Cardiac muscle cell (in vitro differentiated cells and primary cell): ENCODE measurements at regions not wholly inside any gene's neighbourhood (a gene's known extent, or its start where the extent isn't known, plus 50 kb on each side); places are given as distances from the start of the nearest gene placed in this dataset.
A peak's percentile ranks its signal among the peaks of the same experiment; 100 is the strongest.

Source experiments
- DNase-seq, 2 donors: peaks; one replicate each; pipeline versions ENCODE4 v3.0.0 to v3.0.0-alpha.2; 2010 to 2017; ENCODE audit warnings: low read depth in 1 of 2, low spot score in 1 of 2
- H3K27ac ChIP-seq: fragments of 200-600 bp; sonication (generic); 2 replicates; pipeline ENCODE4 v1.5.1; 2016
- H3K27me3 ChIP-seq: fragments of 200-600 bp; sonication (generic); 2 replicates; pipeline ENCODE4 v1.6.0; 2016; ENCODE audit warnings: control low read depth
- H3K36me3 ChIP-seq: fragments of 200-600 bp; sonication (generic); 2 replicates; pipeline ENCODE4 v1.5.1; 2016; ENCODE audit warnings: control low read depth
- H3K4me1 ChIP-seq: fragments of 200-600 bp; sonication (generic); 2 replicates; pipeline ENCODE4 v1.8.1; 2017; ENCODE audit warnings: low read depth, mild to moderate bottlenecking, mixed run types
- H3K4me3 ChIP-seq: fragments of 200-600 bp; sonication (generic); 2 replicates; pipeline ENCODE4 v1.5.1; 2016; ENCODE audit warnings: mild to moderate bottlenecking
- H3K9me3 ChIP-seq: fragments of 200-600 bp; sonication (generic); 2 replicates; pipeline ENCODE4 v1.5.1; 2017; ENCODE audit warnings: low read depth, mild to moderate bottlenecking, control low read depth
- TF ChIP-seq, protein P1 (sequence below): IDR thresholded peaks from 2 replicates; pipeline ENCODE4 v1.5.1; 2012; ENCODE audit warnings: low read depth, mild to moderate bottlenecking, low read length

DNA sequence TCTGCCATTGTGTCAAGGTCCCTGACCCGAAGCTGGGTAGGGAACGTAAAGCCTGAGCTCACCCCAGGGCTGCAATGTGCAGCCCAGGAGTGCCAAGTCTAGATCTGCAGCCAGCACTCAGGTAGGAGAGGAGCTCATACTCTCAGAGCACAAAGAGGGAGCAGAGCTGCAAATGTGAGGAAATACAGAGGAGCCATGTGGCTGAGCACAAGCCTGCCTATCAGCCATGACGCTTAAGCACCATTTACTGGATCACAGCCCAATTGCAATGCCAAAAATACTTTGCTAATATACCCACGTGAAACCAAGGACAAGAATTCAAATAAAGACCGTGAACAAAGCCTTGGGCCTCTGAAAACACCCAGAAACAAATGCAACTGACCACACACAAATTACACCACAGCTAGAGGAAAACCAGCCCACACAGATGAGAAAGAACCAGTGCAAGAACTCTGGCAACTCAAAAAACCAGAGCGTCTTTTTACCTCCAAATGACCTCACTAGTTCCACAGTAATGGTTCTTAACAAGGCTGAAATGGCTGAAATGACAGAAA lies 69.0 kb upstream of the HPF1 start:
- DNase-seq: no peak
- no peak overlapping the region for H3K4me3 ChIP-seq
- no peaks in the 10 kb centered on the region for H3K9me3 ChIP-seq
- H3K27me3 ChIP-seq: no peaks in the 10 kb centered on the region
- H3K4me1 ChIP-seq: no peaks in the 10 kb centered on the region
- H3K36me3 ChIP-seq: no peaks in the 10 kb centered on the region
- no peak overlapping the region for H3K27ac ChIP-seq
- TF ChIP-seq, protein P1, sequence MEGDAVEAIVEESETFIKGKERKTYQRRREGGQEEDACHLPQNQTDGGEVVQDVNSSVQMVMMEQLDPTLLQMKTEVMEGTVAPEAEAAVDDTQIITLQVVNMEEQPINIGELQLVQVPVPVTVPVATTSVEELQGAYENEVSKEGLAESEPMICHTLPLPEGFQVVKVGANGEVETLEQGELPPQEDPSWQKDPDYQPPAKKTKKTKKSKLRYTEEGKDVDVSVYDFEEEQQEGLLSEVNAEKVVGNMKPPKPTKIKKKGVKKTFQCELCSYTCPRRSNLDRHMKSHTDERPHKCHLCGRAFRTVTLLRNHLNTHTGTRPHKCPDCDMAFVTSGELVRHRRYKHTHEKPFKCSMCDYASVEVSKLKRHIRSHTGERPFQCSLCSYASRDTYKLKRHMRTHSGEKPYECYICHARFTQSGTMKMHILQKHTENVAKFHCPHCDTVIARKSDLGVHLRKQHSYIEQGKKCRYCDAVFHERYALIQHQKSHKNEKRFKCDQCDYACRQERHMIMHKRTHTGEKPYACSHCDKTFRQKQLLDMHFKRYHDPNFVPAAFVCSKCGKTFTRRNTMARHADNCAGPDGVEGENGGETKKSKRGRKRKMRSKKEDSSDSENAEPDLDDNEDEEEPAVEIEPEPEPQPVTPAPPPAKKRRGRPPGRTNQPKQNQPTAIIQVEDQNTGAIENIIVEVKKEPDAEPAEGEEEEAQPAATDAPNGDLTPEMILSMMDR: no peak

DNA sequence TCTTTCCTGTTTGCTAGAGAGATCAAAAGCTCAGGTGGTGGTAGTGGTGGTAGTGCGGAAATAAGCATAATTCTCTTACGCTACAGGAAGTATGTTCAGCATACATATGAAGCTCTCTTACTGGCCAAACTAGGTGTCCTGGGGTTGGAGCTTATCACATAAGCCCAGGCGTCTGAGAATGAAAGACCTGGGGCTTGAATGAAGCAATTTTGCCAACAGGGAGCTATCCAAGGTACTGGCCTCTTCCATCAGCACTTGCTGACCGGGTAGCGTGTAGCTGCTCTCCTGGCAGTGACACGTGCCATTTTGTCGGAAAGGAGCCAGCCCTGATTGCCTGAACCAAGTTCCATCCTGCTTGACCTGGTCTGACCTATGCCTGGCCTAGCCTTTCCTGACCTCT lies 65.9 kb upstream of the HPF1 start:
- Histone ChIP-seq H3K27me3 (no peaks in the 10 kb centered on the region), H3K27ac (no peak overlapping the region), H3K9me3 (no peaks in the 10 kb centered on the region), H3K4me1 (no peaks in the 10 kb centered on the region), H3K4me3 (no peak overlapping the region), H3K36me3 (no peaks in the 10 kb centered on the region)
- TF ChIP-seq, protein P1: no peak
- DNase-seq: peak; percentile 68 to 85

DNA sequence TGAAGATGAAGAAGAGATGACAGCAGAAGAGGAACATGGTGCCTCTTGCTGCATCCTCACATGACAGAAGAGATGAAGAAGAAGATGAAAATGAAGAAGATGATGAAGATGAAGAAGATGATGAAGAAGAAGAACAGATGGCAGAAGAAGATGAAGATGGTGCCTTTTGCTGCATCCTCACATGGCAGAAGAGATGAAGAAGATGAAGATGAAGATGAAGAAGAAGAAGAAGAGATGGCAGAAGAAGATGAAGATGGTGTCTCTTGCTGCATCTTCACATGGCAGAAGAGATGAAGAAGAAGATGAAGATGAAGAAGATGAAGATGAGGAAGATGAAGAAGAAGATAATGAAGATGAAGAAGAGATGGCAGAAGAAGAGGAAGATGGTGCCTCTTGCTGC lies 63.7 kb upstream of the HPF1 start:
- Histone ChIP-seq H3K27ac (no peak overlapping the region), H3K27me3 (no peaks in the 10 kb centered on the region), H3K36me3 (no peaks in the 10 kb centered on the region), H3K4me1 (no peaks in the 10 kb centered on the region), H3K9me3 (no peaks in the 10 kb centered on the region), H3K4me3 (no peak overlapping the region)
- TF ChIP-seq, protein P1: no peak
- DNase-seq: no peak

DNA sequence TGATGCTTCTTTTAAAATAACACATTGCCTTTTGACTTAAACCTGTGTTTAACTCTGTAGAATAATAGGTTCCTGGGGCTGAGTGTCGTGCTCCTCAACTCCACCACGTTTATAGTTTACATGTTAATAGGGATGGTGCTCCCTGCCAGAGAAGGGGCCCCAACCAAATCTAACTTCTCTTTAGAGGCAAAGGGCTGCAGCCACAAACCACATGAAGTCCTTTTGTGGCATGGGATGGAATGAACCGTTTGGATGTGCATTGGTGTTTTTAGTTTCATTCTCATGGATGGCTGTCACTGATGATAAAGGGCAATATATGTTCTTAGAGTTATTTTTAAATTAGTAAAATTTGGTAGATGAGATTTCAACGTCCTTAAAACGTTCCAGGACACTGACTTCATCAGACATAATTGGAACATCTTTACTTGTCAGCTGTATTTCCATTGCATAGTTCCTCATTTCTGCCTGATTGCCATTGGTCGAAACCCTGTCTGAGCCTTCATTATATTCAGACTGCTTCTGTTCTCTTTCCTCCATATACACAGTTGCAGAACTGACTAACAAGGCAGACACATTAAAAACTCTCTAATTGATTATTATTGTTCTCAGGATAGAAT lies 60.4 kb upstream of the HPF1 start:
- H3K27me3 ChIP-seq: no peaks in the 10 kb centered on the region
- no peaks in the 10 kb centered on the region for H3K9me3 ChIP-seq
- no peak overlapping the region for H3K4me3 ChIP-seq
- no peak for DNase-seq
- no peaks in the 10 kb centered on the region for H3K4me1 ChIP-seq
- TF ChIP-seq, protein P1: no peak
- no peak overlapping the region for H3K27ac ChIP-seq
- no peaks in the 10 kb centered on the region for H3K36me3 ChIP-seq

DNA sequence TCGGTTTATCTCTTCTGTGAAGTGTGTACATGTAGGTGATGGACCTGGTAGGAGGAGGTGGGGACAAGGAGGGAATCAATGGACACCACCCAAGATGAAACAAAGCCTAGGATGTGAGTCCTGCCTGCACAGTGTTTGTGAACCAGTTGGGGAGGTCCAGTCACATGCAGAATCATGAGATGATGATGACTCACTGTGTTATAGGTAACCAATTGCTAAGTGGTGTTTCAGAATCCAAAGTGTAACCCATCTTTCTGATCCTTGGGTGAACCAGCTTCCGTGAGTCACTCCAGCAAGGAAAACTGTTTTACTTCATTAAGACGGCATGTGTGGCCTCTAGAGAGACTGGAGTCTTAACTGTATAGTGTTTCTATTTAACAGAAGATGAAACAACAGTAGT lies 57.9 kb upstream of the HPF1 start:
- TF ChIP-seq, protein P1: no peak
- DNase-seq: no peak
- H3K36me3 ChIP-seq: no peaks in the 10 kb centered on the region

DNA sequence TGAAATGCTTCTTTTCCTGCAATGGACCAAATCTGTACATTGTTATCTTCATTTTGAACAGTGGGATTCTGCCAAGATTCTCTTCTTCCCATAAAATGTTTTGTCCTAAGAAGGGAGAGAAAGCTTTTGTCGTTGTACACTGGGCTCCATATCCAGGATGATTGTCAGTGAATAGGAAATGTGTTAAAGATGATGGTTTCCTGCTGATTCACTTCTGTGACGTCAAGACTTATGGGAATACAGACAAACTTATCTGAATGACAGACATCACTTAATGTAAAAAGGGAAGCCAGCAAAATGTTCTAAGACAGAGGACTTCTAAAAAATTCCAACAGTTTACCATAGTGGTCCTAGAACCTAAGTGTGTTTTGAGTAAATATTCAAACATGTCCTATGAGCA lies 53.7 kb upstream of the HPF1 start:
- Histone ChIP-seq H3K9me3 (no peaks in the 10 kb centered on the region), H3K27me3 (no peaks in the 10 kb centered on the region), H3K27ac (no peak overlapping the region), H3K4me3 (no peak overlapping the region), H3K36me3 (no peaks in the 10 kb centered on the region), H3K4me1 (no peaks in the 10 kb centered on the region)
- no peak for DNase-seq
- TF ChIP-seq, protein P1: no peak

More for the DNA sequence above, 57.9 kb upstream of the HPF1 start:
- H3K9me3 ChIP-seq: no peaks in the 10 kb centered on the region
- H3K27ac ChIP-seq: no peak overlapping the region
- no peaks in the 10 kb centered on the region for H3K27me3 ChIP-seq
- H3K4me3 ChIP-seq: no peak overlapping the region
- no peaks in the 10 kb centered on the region for H3K4me1 ChIP-seq
